ENCODE measurements at regions not wholly inside any gene's neighbourhood (a gene's known extent, or its start where the extent isn't known, plus 50 kb on each side); places are given as distances from the start of the nearest gene placed in this dataset.

- no peak for DNase-seq
These were observed 93.4 kb downstream of the ABHD5 start for GRCh38 chr3:43783987-43784639.

- DNase-seq: no peak
These were observed 93.9 kb downstream of the ABHD5 start for GRCh38 chr3:43784640-43785011.

GRCh38 chr3:43785551-43785950 is 94.8 kb downstream of the ABHD5 start:
- no peak for DNase-seq

GRCh38 chr3:43786102-43786501 is 95.4 kb downstream of the ABHD5 start:
- no peak for DNase-seq

GRCh38 chr3:43786526-43787305 is 96.0 kb downstream of the ABHD5 start:
- DNase-seq: no peak

GRCh38 chr3:43787330-43787729 is 96.6 kb downstream of the ABHD5 start:
- no peak for DNase-seq

- DNase-seq: no peak
These were observed 98.3 kb downstream of the ABHD5 start for GRCh38 chr3:43789028-43789427.

GRCh38 chr3:43790060-43790459 is 99.3 kb downstream of the ABHD5 start:
- no peak for DNase-seq

- DNase-seq: no peak
These were observed 99.7 kb downstream of the ABHD5 start for GRCh38 chr3:43790476-43790875.

- no peak for DNase-seq
These were observed 100.5 kb downstream of the ABHD5 start for GRCh38 chr3:43791246-43791645.

GRCh38 chr3:43792904-43793303 is 102.2 kb downstream of the ABHD5 start:
- DNase-seq: no peak

GRCh38 chr3:43793648-43794372 is 103.1 kb downstream of the ABHD5 start:
- no peak for DNase-seq

- no peak for DNase-seq
These were observed 104.0 kb downstream of the ABHD5 start for GRCh38 chr3:43794776-43795175.

- DNase-seq: no peak
These were observed 104.8 kb downstream of the ABHD5 start for GRCh38 chr3:43795491-43795890.

- no peak for DNase-seq
These were observed 105.4 kb downstream of the ABHD5 start for GRCh38 chr3:43796041-43796596.

- no peak for DNase-seq
These were observed 107.1 kb downstream of the ABHD5 start for GRCh38 chr3:43797794-43798193.

GRCh38 chr3:43810797-43811196 is 120.1 kb downstream of the ABHD5 start:
- no peak for DNase-seq

GRCh38 chr3:43814461-43814860 is 123.7 kb downstream of the ABHD5 start:
- DNase-seq: no peak

GRCh38 chr3:43816372-43816771 is 125.6 kb downstream of the ABHD5 start:
- no peak for DNase-seq

- no peak for DNase-seq
These were observed 126.3 kb downstream of the ABHD5 start for GRCh38 chr3:43817064-43817463.

GRCh38 chr3:43817825-43818224 is 127.1 kb downstream of the ABHD5 start:
- no peak for DNase-seq

GRCh38 chr3:43818229-43818628 is 127.5 kb downstream of the ABHD5 start:
- DNase-seq: no peak

GRCh38 chr3:43838009-43838758 is 147.4 kb downstream of the ABHD5 start:
- no peak for DNase-seq
